Esophagus muscularis mucosa (tissue), 3 donors: ENCODE measurements at regions not wholly inside any gene's neighbourhood (a gene's known extent, or its start where the extent isn't known, plus 50 kb on each side); places are given as distances from the start of the nearest gene placed in this dataset.

ENCODE experiments used
- POLR2A ChIP-seq: fragments of 450-650 bp; IDR thresholded peaks from one replicate; pipeline ENCODE4 v1.6.1; 2017; ENCODE audit warnings: antibody characterized with exemption, moderate library complexity, mild to moderate bottlenecking, low read depth
- POLR2AphosphoS5 ChIP-seq, 2 donors: sonication (generic); formaldehyde crosslinking; IDR thresholded peaks; one replicate each; pipeline ENCODE4 v1.6.1; 2017; ENCODE audit warnings: antibody characterized with exemption in 2 of 2
- TF ChIP-seq, protein P1 (sequence below), 3 experiments: fragments of 200-600 bp in 2 of 3; fragments of 450-650 bp in 1 of 3; sonication (generic) in 2 of 3; IDR thresholded peaks; one replicate each; pipeline ENCODE4 v1.5.1; 2017 to 2019; ENCODE audit warnings: antibody characterized with exemption in 3 of 3, mild to moderate bottlenecking in 2 of 3, moderate library complexity in 1 of 3

DNA sequence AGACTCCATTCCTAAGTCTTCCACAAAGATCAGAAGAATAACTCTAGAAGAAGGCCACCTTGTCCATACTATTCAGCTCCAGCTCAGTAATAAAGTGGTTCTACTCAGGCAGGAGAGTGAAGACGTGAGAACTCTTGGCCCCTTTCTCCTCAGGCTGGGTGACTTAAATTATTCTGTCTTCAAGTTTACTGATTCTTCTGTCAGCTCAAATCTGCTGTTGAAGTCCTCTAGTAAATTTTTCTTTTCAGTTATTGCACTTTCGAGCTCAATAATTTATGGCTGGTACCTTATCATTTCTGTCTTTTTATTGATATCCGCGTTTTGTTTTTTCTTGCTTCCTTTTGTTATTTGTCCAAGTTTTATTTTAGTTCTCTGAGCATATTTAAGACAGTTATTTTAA lies 922.3 kb upstream of the PCDH9 start:
- TF ChIP-seq, protein P1, sequence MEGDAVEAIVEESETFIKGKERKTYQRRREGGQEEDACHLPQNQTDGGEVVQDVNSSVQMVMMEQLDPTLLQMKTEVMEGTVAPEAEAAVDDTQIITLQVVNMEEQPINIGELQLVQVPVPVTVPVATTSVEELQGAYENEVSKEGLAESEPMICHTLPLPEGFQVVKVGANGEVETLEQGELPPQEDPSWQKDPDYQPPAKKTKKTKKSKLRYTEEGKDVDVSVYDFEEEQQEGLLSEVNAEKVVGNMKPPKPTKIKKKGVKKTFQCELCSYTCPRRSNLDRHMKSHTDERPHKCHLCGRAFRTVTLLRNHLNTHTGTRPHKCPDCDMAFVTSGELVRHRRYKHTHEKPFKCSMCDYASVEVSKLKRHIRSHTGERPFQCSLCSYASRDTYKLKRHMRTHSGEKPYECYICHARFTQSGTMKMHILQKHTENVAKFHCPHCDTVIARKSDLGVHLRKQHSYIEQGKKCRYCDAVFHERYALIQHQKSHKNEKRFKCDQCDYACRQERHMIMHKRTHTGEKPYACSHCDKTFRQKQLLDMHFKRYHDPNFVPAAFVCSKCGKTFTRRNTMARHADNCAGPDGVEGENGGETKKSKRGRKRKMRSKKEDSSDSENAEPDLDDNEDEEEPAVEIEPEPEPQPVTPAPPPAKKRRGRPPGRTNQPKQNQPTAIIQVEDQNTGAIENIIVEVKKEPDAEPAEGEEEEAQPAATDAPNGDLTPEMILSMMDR (IDR thresholded peaks at IDR 0.05), result no peak
- TF ChIP-seq POLR2AphosphoS5 (IDR thresholded peaks at IDR 0.05) (no peak), POLR2A (no peak)
